ENCODE measurements at regions not wholly inside any gene's neighbourhood (a gene's known extent, or its start where the extent isn't known, plus 50 kb on each side); places are given as distances from the start of the nearest gene placed in this dataset.

DNA sequence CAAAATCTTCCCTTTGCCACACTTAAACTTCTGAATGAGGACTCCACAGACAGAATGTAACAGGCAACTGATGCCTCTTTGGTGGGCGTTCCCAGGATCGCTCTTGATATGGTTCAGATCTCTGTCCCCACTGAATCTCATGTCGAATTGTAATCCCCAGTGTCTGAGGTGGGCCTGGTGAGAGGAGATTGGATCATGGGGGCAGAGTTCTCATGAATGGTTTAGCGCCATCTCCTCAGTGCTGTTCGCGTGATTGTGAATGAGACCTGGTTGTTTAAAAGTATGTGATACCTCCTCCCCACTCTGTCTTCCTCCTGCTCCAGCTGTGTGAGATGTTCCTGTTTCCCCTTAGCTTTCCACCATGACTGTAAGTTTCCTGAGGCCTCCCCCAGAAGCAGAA lies 111.1 kb upstream of the SLC66A3 start:
- Histone ChIP-seq H3K4me3 (no peak overlapping the region), H3K27me3 (peaks cover 10% of the 10 kb centered on the region), H3K27ac (no peak overlapping the region), H3K9me3 (peaks cover 0 to 9% (median 0%) of the 10 kb centered on the region in 3 donors), H3K4me1 (no peaks in the 10 kb centered on the region), H3K36me3 (no peaks in the 10 kb centered on the region)
- no peak for ATAC-seq
- TF ChIP-seq, protein P1, sequence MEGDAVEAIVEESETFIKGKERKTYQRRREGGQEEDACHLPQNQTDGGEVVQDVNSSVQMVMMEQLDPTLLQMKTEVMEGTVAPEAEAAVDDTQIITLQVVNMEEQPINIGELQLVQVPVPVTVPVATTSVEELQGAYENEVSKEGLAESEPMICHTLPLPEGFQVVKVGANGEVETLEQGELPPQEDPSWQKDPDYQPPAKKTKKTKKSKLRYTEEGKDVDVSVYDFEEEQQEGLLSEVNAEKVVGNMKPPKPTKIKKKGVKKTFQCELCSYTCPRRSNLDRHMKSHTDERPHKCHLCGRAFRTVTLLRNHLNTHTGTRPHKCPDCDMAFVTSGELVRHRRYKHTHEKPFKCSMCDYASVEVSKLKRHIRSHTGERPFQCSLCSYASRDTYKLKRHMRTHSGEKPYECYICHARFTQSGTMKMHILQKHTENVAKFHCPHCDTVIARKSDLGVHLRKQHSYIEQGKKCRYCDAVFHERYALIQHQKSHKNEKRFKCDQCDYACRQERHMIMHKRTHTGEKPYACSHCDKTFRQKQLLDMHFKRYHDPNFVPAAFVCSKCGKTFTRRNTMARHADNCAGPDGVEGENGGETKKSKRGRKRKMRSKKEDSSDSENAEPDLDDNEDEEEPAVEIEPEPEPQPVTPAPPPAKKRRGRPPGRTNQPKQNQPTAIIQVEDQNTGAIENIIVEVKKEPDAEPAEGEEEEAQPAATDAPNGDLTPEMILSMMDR (IDR thresholded peaks at IDR 0.05): no peak
- TF ChIP-seq EP300 (IDR thresholded peaks at IDR 0.05) (no peak), POLR2A (IDR thresholded peaks at IDR 0.05) (no peak), POLR2AphosphoS5 (IDR thresholded peaks at IDR 0.05) (no peak)
- 69 to 90% methylated on average over 2 to 3 of the region's 6 CpGs for WGBS, 2 donors (ENCODE audit: low coverage in 1 of 2)

DNA sequence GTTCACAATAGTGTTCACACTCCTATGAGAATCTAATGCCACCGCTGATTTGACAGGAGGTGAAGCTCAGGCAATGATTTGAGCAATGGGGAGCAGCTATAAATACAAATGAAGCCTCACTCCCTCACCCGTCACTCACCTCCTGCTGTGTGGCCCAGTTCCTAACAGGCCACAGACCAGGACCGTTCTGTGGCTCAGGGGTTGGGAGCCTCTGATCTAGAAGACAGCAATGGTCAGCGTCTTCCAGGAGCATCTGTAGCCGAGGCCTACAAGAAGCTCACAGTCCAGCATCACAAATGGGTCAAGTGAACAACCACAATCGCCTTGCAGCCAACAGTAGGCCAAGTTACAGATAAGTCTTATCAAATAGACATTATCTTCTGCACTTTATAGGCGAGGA lies 110.0 kb upstream of the SLC66A3 start:
- TF ChIP-seq EP300 (IDR thresholded peaks at IDR 0.05) (no peak), POLR2AphosphoS5 (IDR thresholded peaks at IDR 0.05) (no peak), POLR2A (IDR thresholded peaks at IDR 0.05) (no peak)
- TF ChIP-seq, protein P1 (IDR thresholded peaks at IDR 0.05): no peak
- no peaks in the 10 kb centered on the region for H3K36me3 ChIP-seq
- H3K27ac ChIP-seq: no peak overlapping the region
- H3K4me3 ChIP-seq: no peak overlapping the region
- H3K27me3 ChIP-seq: peaks cover 10% of the 10 kb centered on the region
- H3K4me1 ChIP-seq: no peaks in the 10 kb centered on the region
- ATAC-seq: no peak
- no peaks in the 10 kb centered on the region for H3K9me3 ChIP-seq
- 80 to 91% methylated on average over 2 to 7 of the region's 7 CpGs for WGBS, 2 donors (ENCODE audit: low coverage in 1 of 2)

- no peak for ATAC-seq
- WGBS, 2 donors (ENCODE audit: low coverage in 1 of 2): 83 to 85% methylated on average over 7 to 9 of the region's 14 CpGs
- H3K27ac ChIP-seq: no peak overlapping the region
These were observed 106.8 kb upstream of the SLC66A3 start for GRCh38 chr2:11048335-11049008.

DNA sequence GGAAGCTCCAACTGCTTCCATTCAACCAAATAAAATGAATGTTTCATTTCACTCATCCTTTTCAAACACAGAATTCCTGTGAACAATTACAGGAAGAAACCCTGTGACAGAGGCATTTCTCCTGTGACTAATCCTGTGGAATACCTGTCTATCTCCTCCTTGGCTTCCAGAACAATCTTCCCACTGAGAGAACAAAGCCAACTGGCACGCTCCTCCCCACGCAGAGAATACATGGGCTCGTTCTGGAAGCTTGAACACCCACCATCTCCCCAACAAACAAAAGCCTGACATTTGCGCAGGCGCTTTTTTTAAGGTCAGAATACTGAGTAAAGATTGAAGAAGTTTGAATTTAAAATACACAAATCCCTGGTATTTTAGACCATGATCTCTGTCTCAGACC lies 104.7 kb upstream of the SLC66A3 start:
- no peak for ATAC-seq
- TF ChIP-seq POLR2AphosphoS5 (IDR thresholded peaks at IDR 0.05) (no peak), POLR2A (IDR thresholded peaks at IDR 0.05) (no peak), EP300 (IDR thresholded peaks at IDR 0.05) (no peak)
- TF ChIP-seq, protein P1 (IDR thresholded peaks at IDR 0.05): no peak
- 75 to 94% methylated on average over 2 to 5 of the region's 5 CpGs for WGBS, 2 donors (ENCODE audit: low coverage in 1 of 2)

More at GRCh38 chr2:11048335-11049008, 106.8 kb upstream of the SLC66A3 start:
- H3K36me3 ChIP-seq: no peaks in the 10 kb centered on the region
- H3K4me1 ChIP-seq: no peaks in the 10 kb centered on the region
- H3K27me3 ChIP-seq: no peaks in the 10 kb centered on the region
- no peaks in the 10 kb centered on the region for H3K9me3 ChIP-seq
- TF ChIP-seq, protein P1 (IDR thresholded peaks at IDR 0.05): no peak
- TF ChIP-seq EP300 (IDR thresholded peaks at IDR 0.05): no peak
- no peak overlapping the region for H3K4me3 ChIP-seq

DNA sequence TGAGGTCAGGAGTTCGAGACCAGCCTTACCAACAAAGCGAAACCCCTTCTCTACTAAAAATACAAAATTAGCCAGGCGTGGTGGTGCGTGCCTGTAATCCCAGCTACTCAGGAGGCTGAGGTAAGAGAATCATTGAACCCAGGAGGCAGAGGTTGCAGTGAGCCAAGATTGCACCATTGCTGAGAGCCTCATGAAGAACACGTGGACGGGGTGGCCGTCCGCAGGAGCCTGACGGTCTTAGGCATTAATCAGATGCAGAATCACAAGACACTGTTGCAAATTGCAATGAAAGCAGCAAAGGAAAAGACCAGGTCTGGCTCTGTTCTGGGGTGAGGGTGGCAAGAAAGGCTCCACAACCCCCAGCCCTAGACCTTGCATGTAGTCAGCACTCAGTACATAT lies 104.0 kb upstream of the SLC66A3 start:
- TF ChIP-seq EP300 (IDR thresholded peaks at IDR 0.05): no peak
- TF ChIP-seq, protein P1 (IDR thresholded peaks at IDR 0.05): no peak
- TF ChIP-seq POLR2AphosphoS5 (IDR thresholded peaks at IDR 0.05): no peak
- TF ChIP-seq POLR2A (IDR thresholded peaks at IDR 0.05): no peak
- Histone ChIP-seq H3K4me3 (no peak overlapping the region), H3K9me3 (no peaks in the 10 kb centered on the region), H3K4me1 (no peaks in the 10 kb centered on the region), H3K27ac (no peak overlapping the region), H3K27me3 (peaks cover 10% of the 10 kb centered on the region), H3K36me3 (no peaks in the 10 kb centered on the region)
- ATAC-seq: no peak
- 100% methylated on average over 4 of the region's 9 CpGs; no CpG with 5 or more reads in 1 of the 2 donors for WGBS, 2 donors (ENCODE audit: low coverage in 1 of 2)

More for the DNA sequence above, 104.7 kb upstream of the SLC66A3 start:
- Histone ChIP-seq H3K36me3 (no peaks in the 10 kb centered on the region), H3K27ac (no peak overlapping the region), H3K4me3 (no peak overlapping the region), H3K4me1 (no peaks in the 10 kb centered on the region), H3K27me3 (peaks cover 10% of the 10 kb centered on the region), H3K9me3 (no peaks in the 10 kb centered on the region)

Measured in gastroesophageal sphincter (tissue), 4 donors.